ENCODE measurements at regions not wholly inside any gene's neighbourhood (a gene's known extent, or its start where the extent isn't known, plus 50 kb on each side); places are given as distances from the start of the nearest gene placed in this dataset.
"Not testable (repeated sequence)": the region's sequence is repeated elsewhere in the genome, so short reads cannot be mapped to it uniquely, and the experiment has no call there.

DNA sequence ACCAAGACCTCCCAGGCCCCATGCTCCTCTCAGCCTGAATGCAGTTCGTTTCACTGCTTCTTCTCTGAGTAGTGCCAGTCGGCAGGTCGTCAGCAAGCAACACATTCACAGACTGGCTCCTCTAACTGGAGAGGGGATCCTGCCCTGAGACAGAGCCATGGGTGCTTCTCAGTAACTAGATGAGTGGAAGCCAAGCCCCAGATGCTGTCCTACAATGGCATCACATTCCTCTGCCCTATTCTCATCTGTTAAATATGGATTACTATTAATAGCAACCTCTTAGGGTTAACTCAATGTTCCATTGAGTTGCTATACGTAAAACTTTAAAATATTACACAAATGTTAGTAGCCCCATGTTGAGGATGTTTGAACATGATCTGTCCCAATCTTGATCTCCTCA is 84.2 kb upstream of the S1PR1 start:
- DNase-seq (ENCODE audit: low read depth), result no peak

DNA sequence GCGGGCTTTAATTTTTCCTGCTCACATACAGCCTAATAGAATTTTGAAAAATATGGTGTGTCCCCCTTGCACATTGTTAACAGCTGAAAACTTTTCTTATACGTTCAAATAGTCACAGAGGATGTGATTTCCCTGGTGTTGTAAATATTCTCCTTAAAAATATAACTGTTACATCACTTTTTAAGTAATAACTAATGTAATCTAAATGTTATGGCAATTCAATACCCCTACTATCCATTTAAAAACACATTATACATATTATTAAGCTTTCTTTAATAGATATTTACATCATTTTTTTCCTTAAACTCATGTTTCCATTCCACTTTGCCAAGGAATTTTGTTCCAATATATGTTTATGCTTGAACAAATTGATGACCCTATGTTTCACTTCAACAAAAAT is 85.5 kb upstream of the S1PR1 start:
- DNase-seq (ENCODE audit: low read depth), result no peak

DNA sequence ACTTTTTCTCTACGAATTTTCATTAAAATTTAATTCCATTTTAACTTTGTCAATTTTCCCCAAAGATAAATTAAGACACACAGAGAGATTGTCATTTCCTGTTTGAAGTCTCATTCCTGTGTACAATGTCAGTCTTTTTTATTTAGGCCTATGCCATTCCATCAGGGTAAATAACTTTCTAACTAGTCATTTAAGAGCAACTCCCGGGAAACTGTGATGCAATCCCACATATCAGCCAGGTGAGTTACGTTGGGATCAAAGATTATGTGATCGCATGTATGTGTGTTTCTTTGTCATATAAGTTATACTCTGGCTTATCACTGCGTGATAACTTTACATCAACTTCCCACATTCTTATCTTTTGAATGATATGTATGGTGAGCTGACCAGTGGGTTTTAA is 86.1 kb upstream of the S1PR1 start:
- no peak for DNase-seq (ENCODE audit: low read depth)

DNA sequence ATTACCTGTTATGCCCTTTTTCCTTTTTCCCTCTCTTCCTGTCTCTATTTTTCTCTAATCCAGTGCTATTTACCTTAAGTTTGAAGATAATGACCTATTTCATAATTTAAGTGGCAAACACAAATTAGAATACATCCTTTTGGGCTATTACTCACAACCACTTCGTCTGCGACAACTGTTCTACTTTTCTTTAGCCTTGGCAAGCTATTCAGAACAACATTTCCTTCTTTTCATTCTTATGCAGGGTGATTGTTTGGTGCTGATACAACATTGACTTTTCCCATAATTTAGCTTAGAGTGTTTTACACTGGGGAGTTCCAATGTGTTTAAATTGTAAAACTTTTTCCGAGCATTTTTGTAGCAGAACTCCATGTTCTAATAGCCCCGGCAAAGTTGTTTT is 86.6 kb upstream of the S1PR1 start:
- DNase-seq (ENCODE audit: low read depth), result no peak

DNA sequence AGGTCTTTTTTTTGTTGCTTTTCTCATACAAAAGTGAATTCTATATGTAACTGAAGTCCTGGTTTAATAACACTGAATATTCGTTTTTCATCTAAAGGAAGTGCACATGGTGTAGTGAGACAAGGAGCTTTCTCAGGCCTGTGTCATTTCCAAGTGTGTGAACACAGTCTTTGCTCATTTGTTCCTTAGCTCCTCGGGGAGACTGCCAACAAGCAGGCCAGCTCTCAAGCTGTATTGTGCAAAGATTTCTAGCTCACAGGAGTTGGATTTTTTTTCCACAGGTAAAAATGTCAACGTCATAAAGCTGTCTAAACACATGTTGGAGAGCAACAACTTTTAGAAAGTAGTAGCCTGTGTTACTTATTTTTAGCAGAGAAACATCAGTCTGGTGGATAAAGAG is 87.8 kb upstream of the S1PR1 start:
- DNase-seq (ENCODE audit: low read depth), result no peak

DNA sequence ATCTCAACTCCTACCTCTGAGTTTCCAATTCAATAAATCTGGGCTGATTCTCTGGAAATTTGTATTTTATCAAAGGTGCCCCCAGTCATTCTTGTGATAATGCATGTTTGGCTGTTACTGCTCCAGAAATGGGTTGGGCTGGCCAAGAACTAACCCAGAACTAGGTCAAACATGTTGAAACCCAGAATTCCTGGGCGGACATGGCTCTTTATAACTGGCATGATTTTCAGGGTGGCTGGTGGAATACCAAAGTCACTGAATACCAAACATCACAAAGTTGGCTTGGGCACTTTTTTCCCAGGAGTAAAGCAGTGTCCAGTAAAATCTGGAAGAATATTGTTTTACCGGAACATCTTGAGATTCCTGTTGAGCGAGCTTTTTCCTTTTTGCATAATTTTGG is 89.4 kb upstream of the S1PR1 start:
- DNase-seq (ENCODE audit: low read depth), result no peak

DNA sequence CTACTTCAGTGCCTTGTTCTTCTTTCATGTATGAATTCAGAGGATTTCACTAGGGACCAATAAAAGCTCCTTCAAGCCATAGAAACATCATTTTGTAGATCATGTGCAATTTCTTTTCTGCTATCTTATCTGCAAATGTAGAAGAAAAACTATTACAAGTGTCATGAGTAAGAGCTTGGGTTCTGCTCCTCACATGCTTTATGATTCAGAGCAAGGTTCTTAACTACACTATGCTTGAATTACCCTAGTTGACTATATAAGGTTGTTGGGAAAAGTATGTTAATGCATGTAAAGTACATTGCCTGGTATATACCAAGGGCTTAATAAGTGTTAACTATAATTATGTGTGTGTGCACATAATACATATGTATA is 91.4 kb upstream of the S1PR1 start:
- no peak for DNase-seq (ENCODE audit: low read depth)

DNA sequence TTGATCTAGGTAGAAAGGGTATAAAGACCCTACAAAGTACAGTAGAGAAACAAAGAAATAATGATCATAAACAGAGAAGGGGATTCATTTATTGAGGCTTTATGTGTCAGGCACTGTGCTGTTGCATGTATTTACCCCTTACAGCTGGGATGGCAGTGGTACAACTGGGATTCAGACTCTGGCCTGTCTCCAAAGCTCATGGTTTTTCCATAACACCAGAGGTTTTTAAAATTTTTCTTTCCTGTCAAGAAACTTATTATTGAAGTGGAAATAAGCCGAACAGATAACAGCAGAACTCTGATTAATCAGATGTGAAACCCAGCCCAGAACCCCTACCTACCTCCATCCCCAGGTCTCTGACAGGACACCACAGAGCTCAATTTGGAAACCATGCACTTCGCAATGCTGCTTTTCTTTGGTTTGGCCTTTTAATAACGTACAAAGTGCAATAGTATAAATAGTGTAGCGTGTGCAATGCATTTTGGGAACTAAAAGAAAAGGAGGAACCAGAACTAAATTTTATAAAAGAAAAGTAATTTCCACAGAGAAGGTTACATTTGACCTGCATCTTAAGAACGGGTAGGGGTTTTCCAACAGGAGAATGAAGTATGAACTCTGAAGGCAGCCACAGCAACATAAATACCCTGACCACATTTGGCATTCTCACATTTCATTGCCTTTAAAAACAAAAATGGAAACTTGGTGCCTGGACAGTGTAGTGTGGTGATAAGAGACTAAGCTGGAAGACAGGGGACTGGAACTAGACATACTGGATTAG is 92.0 kb upstream of the S1PR1 start:
- DNase-seq (ENCODE audit: low read depth), result no peak

DNA sequence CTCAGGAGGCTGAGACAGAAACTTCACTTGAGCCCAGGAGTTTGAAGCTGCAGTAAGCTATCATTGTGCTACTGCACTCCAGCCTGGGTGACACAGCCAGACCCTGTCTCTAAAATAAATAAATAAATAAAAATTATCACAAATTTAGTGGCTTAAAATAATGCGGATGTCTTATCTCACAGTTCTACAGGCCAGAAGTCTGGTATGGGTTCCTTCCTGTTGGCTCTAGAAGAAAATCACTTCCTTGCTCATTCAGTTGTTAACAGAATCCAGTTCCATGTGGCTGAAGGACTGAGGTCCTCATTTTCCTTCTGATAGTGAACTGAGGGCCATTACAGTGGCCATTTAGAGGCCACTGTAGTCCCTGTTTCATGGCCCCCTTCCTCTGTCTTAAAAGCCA is 94.6 kb upstream of the S1PR1 start:
- no peak for DNase-seq (ENCODE audit: low read depth)

DNA sequence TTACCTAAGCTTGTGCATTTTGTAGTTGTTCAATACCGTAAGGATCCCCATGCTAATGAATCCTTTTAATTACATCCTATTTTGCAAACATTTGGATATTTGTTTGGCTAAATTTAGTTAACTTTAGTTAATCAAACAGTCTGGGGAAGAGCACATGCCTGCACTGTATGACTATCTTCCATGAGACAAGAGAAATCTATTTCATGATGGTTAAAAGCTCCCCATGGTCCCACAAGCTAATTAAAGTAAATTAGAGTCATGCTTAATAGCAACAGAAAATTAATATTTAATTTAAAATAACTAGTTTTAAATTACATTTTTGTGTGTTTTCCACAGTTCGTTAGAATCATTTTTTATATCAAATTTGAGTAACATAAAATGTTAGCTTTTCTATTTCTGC is 95.4 kb upstream of the S1PR1 start:
- no peak for DNase-seq (ENCODE audit: low read depth)

DNA sequence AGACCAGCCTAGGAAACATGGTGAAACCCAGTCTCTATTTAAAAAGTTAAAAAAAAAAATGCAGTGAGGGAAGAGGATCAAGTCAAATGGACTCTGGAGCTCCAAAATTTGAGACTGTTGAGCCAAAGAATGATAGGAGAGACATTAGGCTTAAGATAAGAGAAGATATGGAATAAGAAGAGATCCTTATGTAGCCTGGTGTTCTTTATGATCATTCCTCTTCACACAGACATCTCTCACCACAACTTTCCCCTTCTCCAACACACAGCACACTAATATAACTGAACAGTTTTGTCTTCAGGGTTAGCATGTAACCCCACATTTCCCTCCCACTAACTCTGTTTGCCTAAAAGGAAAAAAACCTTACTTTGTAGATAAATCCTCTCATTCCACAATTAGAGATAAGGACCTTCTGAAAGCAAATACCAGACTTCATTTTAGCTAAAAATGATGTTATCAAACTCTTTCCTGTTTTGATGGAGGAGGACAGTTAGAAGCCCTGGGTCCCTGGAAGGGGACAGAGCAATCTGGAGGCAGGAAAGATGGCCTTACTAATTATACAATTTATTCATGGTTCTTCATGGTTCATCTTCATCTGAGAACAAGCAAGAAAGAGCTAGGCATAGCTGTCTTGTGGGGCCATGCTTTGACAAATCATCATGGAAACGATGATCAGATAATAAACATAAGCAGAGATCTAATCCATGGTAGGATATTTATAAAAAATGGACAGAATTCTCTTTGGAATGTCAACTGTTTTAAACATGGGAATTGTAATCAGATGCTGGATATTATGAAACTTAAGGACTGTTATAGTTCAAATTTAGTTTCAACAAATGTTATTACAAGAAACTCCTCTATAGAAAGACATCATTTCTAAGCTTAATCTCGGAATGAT is 96.7 kb upstream of the S1PR1 start:
- DNase-seq (ENCODE audit: low read depth), result no peak

DNA sequence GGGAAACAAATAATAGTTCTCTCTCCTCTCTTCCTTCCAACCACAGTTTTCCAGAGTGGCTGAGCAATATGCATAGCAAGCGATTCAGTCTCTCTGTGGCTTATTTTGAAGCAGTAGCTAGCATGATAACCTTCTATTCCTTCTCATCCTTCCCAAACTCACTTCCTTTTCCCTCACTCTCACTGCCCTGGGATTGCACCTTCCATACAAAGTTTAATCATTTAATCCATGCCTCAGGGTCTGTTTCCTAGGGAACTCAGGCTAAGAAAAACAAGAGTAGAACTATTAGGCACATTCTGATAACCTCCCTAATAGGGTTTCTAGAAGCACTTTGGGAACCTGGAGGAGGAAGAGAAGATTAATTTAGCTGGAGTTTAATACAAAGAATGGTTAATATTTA is 97.7 kb upstream of the S1PR1 start:
- DNase-seq (ENCODE audit: low read depth), result no peak

DNA sequence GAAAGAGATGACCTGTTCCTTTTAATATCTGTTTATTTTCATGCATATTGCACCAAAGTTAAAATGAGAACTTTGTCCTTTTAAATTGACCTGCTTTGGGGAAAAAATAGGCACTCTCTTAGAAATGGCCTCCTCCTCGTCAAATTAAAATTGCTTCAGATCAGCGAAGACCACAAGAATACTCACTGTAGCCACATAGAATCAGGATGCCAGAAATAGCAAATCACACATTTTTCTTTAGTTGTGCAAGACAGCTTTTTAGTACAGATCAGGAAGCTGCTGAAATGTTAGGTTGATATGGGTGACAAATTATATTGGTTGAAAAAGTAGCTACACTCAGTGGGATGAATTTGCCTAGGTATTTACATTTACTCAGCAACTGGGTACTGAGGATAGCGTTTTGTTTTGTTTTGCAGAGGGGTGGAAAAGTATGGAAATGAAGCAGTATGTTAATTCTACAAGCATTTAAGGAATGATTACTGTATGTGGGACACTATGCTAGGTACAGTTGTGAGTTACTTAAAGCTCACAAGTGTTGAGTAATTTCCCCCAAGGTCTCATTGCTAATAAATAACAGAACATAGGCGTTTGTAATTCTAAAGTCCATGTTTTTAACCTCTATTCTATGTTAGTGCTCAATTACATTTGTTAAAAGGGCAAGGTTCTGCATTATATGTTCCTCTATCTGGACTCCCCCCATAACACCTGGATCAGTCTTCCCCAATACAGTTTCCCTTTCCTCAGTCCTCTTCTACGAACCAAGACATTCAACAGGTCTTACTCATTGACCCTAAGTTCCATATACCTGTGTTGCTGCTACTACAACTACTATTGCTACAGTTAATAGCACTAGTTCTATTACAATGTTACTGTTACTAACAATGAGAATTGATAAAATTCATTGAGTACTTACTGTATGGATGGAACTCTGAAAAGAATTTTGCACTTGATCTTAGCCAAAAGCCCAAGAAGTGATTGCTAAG is 99.4 kb upstream of the S1PR1 start:
- DNase-seq (ENCODE audit: low read depth), result no peak

DNA sequence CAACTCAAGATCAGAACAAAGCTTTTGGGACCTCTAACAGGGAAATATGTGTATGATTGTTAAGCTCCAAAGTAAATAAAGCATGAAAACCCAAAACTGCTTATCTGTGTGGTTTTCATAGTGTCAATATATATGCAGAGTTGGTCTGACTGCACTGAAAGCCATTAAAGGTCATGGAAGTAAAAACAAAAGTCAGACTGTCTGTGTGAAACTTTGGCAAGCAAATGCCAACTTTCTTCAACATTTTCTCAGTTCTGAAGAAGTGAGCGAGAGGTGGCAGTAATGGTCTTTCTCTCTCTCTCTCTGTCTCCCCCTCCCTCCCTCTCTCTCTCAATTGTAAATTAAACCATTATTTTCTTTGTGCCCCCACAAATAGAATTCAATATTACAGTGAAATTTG is 100.1 kb upstream of the S1PR1 start:
- no peak for DNase-seq (ENCODE audit: low read depth)

DNA sequence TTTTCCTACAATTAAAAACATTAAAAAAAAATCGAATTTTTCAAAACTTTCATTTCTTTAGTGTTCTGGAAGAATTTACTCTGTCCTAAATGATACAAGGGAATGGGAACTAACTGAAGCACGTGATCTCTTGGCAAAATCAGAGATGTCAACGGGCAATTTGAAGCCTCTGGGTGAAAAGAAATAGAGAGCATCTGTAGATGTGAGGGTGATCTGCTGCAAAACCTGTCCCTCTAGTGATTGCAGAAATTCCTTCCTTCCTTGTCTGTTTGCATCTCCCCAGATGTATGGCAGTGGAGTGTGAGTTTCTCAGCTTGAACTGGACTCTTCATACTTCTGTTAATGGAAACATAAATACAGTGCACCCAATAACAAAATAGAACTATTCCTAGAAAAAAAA is 100.5 kb upstream of the S1PR1 start:
- DNase-seq (ENCODE audit: low read depth), result no peak

DNA sequence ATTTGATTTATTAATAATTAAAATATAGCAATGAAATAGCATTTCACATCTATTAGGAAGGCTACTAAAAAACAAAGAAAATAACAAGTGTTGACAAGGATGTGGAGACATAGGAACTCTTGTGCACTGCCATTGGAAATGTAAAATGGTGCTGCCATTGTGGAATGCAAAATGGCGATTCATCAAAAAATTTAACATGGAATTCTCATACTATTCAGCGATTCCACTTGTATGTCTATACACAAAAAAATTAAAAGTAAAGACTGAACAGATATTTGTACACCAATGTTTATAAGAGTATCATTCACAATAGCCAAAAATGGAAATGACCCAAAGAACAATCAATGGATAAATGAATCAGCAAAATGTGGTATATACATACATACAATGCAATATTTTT is 101.3 kb upstream of the S1PR1 start:
- DNase-seq (ENCODE audit: low read depth), result no peak

DNA sequence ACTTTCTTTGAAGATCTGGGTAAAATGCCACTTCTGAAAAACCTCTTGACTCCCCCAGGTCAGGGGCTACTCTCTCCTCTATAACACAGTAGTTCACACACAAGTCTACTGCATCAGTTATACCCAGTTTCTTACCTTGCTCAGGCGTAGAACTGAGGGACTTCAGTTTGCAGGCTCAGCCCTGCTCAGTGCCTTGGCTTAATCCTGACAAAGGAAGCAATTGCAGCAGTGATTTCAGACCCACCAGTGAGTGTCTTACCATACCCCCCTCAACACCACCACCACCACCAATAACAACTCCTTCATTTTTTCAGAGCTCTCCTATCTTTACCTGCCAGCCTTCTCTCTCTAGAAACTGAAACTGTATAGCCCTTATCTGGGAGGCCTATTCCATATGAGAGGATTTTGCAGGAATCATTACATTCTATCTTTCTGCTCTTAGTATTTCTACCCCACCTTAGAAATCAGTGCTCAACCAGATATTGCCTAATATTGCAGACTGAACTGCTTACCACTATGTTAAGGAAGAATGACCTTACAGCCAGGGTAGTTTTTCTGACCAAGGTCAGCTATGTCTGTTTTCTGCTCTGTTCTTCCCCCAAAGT is 105.5 kb upstream of the S1PR1 start:
- no peak for DNase-seq (ENCODE audit: low read depth)

DNA sequence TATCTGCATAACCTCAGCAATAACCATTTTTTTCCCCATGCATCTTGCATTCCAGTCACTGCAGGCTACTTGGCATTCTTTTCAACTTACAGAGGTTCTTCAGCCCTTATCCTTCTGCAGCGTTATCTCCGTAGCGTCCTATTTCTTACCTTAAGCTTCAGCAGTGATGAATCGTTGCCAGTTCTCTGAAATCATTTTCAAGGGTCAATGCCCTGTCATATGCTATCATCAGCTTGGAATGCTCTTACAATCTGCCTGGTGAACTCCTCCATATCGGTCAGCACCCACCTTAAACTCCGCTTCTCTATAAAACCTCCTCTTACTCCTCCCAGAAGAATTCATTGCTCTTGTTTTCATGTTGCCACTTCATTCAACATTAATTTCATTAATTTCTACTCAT is 105.1 kb upstream of the DPH5 start:
- DNase-seq (ENCODE audit: low read depth), result no peak

DNA sequence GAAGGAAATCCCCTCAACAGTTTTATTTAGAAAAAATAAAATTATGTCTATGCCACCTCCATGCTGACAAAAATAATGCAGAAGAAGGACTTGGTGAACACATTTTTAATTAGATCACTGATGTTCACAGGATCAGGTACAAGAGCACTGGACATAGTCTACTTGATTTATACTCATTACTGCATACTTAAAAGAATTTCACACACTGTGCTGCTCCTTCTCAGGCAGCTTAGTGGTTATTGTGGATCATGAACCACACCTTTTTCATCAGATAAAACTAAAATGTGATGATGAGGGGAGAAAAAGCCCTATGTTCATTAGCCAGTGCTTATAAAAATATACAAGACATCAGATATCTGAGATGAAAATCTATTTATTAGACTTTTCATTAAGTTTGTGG is 103.3 kb upstream of the DPH5 start:
- no peak for DNase-seq (ENCODE audit: low read depth)

DNA sequence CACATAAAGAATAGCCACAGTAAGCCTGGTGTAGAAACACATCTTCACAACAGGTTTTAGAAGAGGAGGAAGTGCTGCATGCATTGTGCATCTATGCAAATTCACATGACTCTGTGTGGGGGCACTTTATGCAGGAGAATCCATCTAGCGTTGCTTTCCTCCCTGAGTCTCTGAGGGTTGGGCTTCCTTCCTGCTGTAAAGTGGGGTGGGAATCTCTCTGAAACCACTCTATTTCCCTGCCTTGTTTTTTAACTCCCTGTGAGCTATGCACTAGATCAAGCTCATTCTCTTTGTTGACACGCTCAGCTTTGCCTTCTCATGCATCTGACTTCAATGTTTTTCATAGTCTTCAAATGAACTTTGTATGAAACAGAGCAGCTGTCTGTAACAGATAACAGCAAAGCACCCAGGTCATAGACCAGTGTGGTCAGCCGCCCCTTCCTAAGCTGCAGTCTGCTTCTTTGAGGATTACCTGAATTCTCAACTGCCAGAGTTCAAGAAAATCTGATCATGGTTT is 102.7 kb upstream of the DPH5 start:
- no peak for DNase-seq (ENCODE audit: low read depth)

DNA sequence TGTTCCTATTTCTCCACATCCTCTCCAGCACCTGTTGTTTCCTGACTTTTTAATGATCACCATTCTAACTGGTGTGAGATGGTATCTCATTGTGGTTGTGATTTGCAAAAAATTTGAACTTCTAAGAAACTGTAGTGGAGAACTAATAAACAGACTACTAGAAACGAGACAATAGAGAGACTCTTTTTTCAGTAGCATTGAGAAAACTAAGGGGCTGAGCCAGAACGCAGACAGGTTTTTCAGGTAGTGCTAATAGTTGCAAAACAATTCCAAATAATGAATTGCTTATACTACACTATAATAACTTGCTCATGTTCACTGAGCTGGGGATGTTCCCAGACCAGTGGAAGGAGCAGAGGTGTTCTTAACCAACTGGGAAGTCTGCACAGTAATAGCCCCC is 98.8 kb upstream of the DPH5 start:
- no peak for DNase-seq (ENCODE audit: low read depth)

DNA sequence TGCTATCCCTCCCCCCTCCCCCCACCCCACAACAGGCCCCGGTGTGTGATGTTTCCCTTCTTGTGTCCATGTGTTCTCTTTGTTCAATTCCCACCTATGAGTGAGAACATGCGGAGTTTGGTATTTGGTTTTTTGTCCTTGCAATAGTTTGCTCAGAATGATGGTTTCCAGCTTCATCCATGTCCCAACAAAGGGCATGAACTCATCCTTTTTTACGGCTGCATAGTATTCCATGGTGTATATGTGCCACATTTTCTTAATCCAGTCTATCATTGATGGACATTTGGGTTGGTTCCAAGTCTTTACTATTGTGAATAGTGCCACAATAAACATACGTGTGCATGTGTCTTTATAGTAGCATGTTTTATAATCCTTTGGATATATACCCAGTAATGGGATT is 98.3 kb upstream of the DPH5 start:
- not testable (repeated sequence) for DNase-seq (ENCODE audit: low read depth)
